ENCODE measurements at regions not wholly inside any gene's neighbourhood (a gene's known extent, or its start where the extent isn't known, plus 50 kb on each side); places are given as distances from the start of the nearest gene placed in this dataset.

- TF ChIP-seq, protein P1, sequence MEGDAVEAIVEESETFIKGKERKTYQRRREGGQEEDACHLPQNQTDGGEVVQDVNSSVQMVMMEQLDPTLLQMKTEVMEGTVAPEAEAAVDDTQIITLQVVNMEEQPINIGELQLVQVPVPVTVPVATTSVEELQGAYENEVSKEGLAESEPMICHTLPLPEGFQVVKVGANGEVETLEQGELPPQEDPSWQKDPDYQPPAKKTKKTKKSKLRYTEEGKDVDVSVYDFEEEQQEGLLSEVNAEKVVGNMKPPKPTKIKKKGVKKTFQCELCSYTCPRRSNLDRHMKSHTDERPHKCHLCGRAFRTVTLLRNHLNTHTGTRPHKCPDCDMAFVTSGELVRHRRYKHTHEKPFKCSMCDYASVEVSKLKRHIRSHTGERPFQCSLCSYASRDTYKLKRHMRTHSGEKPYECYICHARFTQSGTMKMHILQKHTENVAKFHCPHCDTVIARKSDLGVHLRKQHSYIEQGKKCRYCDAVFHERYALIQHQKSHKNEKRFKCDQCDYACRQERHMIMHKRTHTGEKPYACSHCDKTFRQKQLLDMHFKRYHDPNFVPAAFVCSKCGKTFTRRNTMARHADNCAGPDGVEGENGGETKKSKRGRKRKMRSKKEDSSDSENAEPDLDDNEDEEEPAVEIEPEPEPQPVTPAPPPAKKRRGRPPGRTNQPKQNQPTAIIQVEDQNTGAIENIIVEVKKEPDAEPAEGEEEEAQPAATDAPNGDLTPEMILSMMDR (IDR thresholded peaks at IDR 0.05; ENCODE audit: low read depth, low read length, missing input control): no peak
- TF ChIP-seq GABPA (IDR thresholded peaks at IDR 0.05 in 1 of 2, conservative IDR thresholded peaks at IDR 0.05 in 1 of 2) (no peak), YY1 (IDR thresholded peaks at IDR 0.05) (no peak), FOXA1 (IDR thresholded peaks at IDR 0.05) (no peak), RAD21 (IDR thresholded peaks at IDR 0.05) (no peak), EGR1 (IDR thresholded peaks at IDR 0.05; ENCODE audit: low read depth in 2 of 2) (no peak), RXRA (IDR thresholded peaks at IDR 0.05) (no peak), ZBTB33 (IDR thresholded peaks at IDR 0.05) (no peak), MAX (IDR thresholded peaks at IDR 0.05) (no peak), TAF1 (conservative IDR thresholded peaks at IDR 0.05) (no peak)
These were observed 96.3 kb upstream of the RAB6C start for GRCh38 chr2:129883121-129883520.

Data from liver (tissue), 3 donors.